SU-DHL-6 (cell line): ENCODE measurements at regions not wholly inside any gene's neighbourhood (a gene's known extent, or its start where the extent isn't known, plus 50 kb on each side); places are given as distances from the start of the nearest gene placed in this dataset.

Experiments
- H2AFZ ChIP-seq: fragments of 200-600 bp; sonication (generic); 2 replicates; pipeline ENCODE4 v1.6.1; 2014; ENCODE audit warnings: low read depth, mild to moderate bottlenecking, moderate library complexity, mixed read lengths, antibody characterized with exemption, low read length; ENCODE audit not compliant: severe bottlenecking
- H3F3A ChIP-seq: fragments of 200-600 bp; shearing (Covaris generic); 2 replicates; pipeline ENCODE4 v1.6.0; 2016; ENCODE audit warnings: antibody characterized with exemption, mild to moderate bottlenecking; ENCODE audit not compliant: insufficient read depth
- H3K27ac ChIP-seq: fragments of 200-600 bp; sonication (generic); 2 replicates; pipeline ENCODE4 v1.5.1; 2016; ENCODE audit warnings: low read depth, mild to moderate bottlenecking, low read length, moderate library complexity, mixed read lengths
- H3K27me3 ChIP-seq: fragments of 200-600 bp; sonication (generic), shearing (Covaris generic); 2 replicates; pipeline ENCODE4 v1.6.0; 2014; ENCODE audit warnings: mild to moderate bottlenecking, low read length
- H3K36me3 ChIP-seq: fragments of 200-600 bp; sonication (generic); 2 replicates; pipeline ENCODE4 v1.6.1; 2014; ENCODE audit warnings: mild to moderate bottlenecking, low read length, mixed read lengths
- H3K4me2 ChIP-seq: fragments of 300-600, 200-600 bp; shearing (Covaris generic), sonication (generic); 2 replicates; pipeline ENCODE4 v1.6.0; 2014; ENCODE audit warnings: low read length, low read depth, mild to moderate bottlenecking; ENCODE audit not compliant: poor library complexity, severe bottlenecking
- H3K4me3 ChIP-seq: fragments of 200-600 bp; sonication (generic); 2 replicates; pipeline ENCODE4 v1.5.1; 2014; ENCODE audit warnings: antibody characterized with exemption, low read length, mild to moderate bottlenecking, mixed read lengths; ENCODE audit not compliant: insufficient read depth, poor library complexity, severe bottlenecking
- H3K79me2 ChIP-seq: fragments of 200-600 bp; sonication (generic); 2 replicates; pipeline ENCODE4 v1.6.1; 2014; ENCODE audit warnings: mild to moderate bottlenecking, low read length, moderate library complexity; ENCODE audit not compliant: insufficient read depth
- H3K9ac ChIP-seq: fragments of 200-600 bp; sonication (generic); 2 replicates; pipeline ENCODE4 v1.7.0; 2014; ENCODE audit warnings: mild to moderate bottlenecking, low read length
- H3K9me2 ChIP-seq: fragments of 200-600 bp; sonication (generic); replicated peaks from 2 replicates; pipeline ENCODE4 v1.6.1; 2014; ENCODE audit warnings: low read length; ENCODE audit not compliant: insufficient read depth
- H3K9me3 ChIP-seq: fragments of 200-600 bp; sonication (generic); 2 replicates; pipeline ENCODE4 v1.6.1; 2014; ENCODE audit warnings: low read length, mixed read lengths; ENCODE audit not compliant: insufficient read depth
- H4K20me1 ChIP-seq: fragments of 200-600 bp; sonication (generic); 2 replicates; pipeline ENCODE4 v1.6.1; 2014; ENCODE audit warnings: low read depth, mild to moderate bottlenecking, antibody characterized with exemption, low read length, moderate library complexity, mixed read lengths
- EZH2phosphoT487 ChIP-seq: fragments of 200-600 bp; sonication (generic), shearing (Covaris generic); conservative IDR thresholded peaks from 2 replicates; pipeline ENCODE4 v1.6.1; 2018; ENCODE audit warnings: mild to moderate bottlenecking, antibody characterized with exemption, low read length, moderate library complexity, mixed read lengths
- TF ChIP-seq, protein P1 (sequence below): fragments of 200-600 bp; sonication (generic); IDR thresholded peaks from one replicate; pipeline ENCODE4 v1.5.1; 2017; ENCODE audit warnings: antibody characterized with exemption, mild to moderate bottlenecking, low read length, moderate library complexity; ENCODE audit not compliant: insufficient read depth, poor library complexity, severe bottlenecking

DNA sequence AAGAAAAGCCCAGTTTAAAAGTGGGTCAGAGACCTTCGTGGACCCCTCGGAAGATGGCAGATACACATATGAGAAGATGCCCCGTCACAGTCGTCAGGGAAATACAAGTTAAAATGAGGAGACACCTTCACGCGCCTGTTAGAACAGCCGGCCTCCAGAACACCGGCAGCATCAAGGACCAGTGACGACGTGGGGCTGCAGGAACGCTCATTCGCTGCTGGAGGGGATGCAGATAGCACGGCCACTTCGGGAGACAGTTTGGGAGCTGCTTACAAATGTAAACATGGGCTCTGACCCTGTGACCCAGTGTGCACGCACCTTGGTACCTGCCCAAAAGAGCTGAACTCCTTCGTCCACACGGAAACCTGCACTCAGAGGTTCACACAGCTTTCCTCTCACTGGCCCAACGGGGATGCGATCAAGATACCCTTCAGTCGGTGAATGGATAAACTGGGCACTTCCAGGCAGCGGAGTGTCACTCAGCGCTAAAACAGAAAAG lies 83.7 kb upstream of the CTDP1 start:
- Histone ChIP-seq H3K9me2 (no peaks in the 10 kb centered on the region), H3K36me3 (no peaks in the 10 kb centered on the region), H3K4me2 (no peak overlapping the region), H2AFZ (no peak overlapping the region), H3K4me3 (no peak overlapping the region), H3K9me3 (no peaks in the 10 kb centered on the region), H3K27ac (no peak overlapping the region), H4K20me1 (no peaks in the 10 kb centered on the region), H3K79me2 (no peaks in the 10 kb centered on the region), H3K9ac (no peak overlapping the region), H3K27me3 (0 out of 2 replicates have a peak, but pooled peaks cover 3% of the 10 kb centered on the region), H3F3A (no peaks in the 10 kb centered on the region)
- TF ChIP-seq EZH2phosphoT487: no peak
- TF ChIP-seq, protein P1, sequence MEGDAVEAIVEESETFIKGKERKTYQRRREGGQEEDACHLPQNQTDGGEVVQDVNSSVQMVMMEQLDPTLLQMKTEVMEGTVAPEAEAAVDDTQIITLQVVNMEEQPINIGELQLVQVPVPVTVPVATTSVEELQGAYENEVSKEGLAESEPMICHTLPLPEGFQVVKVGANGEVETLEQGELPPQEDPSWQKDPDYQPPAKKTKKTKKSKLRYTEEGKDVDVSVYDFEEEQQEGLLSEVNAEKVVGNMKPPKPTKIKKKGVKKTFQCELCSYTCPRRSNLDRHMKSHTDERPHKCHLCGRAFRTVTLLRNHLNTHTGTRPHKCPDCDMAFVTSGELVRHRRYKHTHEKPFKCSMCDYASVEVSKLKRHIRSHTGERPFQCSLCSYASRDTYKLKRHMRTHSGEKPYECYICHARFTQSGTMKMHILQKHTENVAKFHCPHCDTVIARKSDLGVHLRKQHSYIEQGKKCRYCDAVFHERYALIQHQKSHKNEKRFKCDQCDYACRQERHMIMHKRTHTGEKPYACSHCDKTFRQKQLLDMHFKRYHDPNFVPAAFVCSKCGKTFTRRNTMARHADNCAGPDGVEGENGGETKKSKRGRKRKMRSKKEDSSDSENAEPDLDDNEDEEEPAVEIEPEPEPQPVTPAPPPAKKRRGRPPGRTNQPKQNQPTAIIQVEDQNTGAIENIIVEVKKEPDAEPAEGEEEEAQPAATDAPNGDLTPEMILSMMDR: no peak

DNA sequence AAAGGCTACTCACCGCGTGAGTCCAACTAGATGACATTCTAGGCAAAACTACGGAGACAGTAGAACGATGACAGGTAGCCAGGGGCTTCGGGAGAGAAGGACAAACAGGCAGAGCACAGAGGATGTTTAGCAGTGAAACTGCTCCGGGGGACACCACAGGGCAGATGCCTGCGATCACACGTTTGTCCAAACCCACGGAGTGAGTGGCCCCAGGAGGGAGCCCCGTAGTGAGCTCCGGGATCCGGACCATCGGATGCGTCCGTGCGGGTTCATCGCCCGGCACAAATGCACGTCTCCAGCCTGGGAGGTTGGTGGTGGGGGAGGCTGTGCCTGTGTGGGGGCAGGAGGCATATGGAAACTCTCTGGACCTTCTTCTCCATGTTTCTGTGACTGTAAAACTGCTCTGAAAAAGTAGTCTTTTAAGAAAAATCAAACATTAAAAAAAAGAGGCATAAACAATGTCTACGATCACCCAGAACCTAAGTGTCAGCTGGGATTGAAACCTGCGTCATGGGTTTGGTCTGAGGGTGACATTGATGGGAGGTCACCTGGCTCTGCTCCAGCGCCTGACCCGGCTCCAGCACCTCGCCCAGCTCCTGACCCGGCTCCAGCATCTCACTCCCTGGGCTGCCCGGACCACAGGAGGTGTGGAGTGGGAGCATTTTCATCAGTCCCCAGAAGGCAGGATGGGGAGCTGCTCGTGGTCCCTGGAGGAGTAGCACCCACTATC lies 83.0 kb upstream of the CTDP1 start:
- H2AFZ ChIP-seq: no peak overlapping the region
- H3K9ac ChIP-seq: no peak overlapping the region
- no peak overlapping the region for H3K4me2 ChIP-seq
- H3K36me3 ChIP-seq: no peaks in the 10 kb centered on the region
- no peaks in the 10 kb centered on the region for H3K9me2 ChIP-seq
- H3K27me3 ChIP-seq: 0 out of 2 replicates have a peak, but pooled peaks cover 3% of the 10 kb centered on the region
- no peaks in the 10 kb centered on the region for H3K9me3 ChIP-seq
- no peaks in the 10 kb centered on the region for H3F3A ChIP-seq
- no peak overlapping the region for H3K4me3 ChIP-seq
- H3K79me2 ChIP-seq: no peaks in the 10 kb centered on the region
- no peak for TF ChIP-seq EZH2phosphoT487
- TF ChIP-seq, protein P1: no peak
- H4K20me1 ChIP-seq: no peaks in the 10 kb centered on the region
- H3K27ac ChIP-seq: no peak overlapping the region

DNA sequence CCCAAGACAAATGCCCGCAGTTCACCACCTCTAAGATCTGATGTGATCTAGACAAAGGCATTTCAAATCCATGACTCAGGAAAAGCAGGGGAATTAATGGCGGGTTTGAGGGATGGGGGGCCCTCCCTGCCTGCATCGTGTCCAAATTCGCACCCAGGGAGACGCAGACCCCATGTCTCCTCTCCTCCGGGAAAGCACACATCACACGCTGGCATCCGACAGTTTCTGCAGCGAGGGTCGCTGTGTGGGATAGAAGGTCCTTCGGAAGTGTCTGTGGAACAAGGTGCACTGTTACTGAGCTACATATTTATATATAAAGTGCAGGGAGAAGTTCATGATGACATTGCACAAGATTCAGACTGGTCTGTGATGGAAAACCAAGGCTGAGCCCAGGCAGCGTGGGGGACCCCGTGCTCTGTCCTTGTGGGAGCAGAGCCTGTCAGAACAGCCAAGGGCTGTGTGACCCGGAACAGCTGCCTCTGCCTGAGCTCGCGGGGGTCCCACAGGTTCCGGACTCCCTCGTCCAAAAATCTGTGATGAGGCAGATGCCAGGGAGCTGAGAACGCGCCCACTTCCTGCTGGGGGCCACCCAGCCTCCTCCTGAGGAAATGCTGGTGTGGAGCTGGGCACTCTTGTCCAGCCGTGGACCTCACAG lies 82.3 kb upstream of the CTDP1 start:
- Histone ChIP-seq H3K9ac (no peak overlapping the region), H3K4me3 (no peak overlapping the region), H3K9me2 (no peaks in the 10 kb centered on the region), H3K4me2 (no peak overlapping the region), H3K27me3 (0 out of 2 replicates have a peak, but pooled peaks cover 3% of the 10 kb centered on the region), H3K27ac (no peak overlapping the region), H3K9me3 (no peaks in the 10 kb centered on the region), H3F3A (no peaks in the 10 kb centered on the region), H3K36me3 (no peaks in the 10 kb centered on the region), H4K20me1 (no peaks in the 10 kb centered on the region), H2AFZ (no peak overlapping the region), H3K79me2 (no peaks in the 10 kb centered on the region)
- TF ChIP-seq, protein P1: no peak
- no peak for TF ChIP-seq EZH2phosphoT487
